GM19468 (cell line): ENCODE measurements at regions not wholly inside any gene's neighbourhood (a gene's known extent, or its start where the extent isn't known, plus 50 kb on each side); places are given as distances from the start of the nearest gene placed in this dataset.

Experiments
- ATAC-seq: cut with Tn5 transposase; IDR thresholded peaks from one replicate; pipeline ENCODE4 v1.9.1; 2021; ENCODE audit warnings: mild to moderate bottlenecking, moderate library complexity, moderate number of reproducible peaks; ENCODE audit not compliant: unreplicated experiment; ENCODE audit errors: extremely low read depth

GRCh38 chr4:174438711-174439110, 83.6 kb downstream of the HPGD start:
- ATAC-seq = no peak

GRCh38 chr4:174437749-174438148, 84.5 kb downstream of the HPGD start:
- no peak for ATAC-seq

DNA sequence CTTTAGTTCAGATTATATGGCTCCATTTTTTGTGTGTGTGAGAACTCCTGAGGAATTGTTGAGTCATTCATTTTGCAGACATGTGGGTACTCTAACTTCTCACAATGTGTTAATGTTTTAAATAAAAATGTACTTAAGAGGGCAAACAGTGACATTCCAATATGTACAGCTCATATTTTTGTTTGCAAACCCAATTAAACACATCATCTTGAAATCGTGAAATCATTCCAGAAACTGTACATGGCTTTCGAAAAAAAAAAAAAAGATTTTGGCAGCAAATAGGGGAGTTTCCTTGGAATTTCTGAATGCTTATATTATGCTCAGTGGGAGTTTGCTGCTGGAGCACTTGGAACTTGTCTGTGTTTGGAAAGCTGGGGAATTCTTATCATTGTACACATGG, 85.0 kb downstream of the HPGD start:
- ATAC-seq = no peak

- no peak for ATAC-seq
These were observed 85.9 kb downstream of the HPGD start for GRCh38 chr4:174436377-174436776.

DNA sequence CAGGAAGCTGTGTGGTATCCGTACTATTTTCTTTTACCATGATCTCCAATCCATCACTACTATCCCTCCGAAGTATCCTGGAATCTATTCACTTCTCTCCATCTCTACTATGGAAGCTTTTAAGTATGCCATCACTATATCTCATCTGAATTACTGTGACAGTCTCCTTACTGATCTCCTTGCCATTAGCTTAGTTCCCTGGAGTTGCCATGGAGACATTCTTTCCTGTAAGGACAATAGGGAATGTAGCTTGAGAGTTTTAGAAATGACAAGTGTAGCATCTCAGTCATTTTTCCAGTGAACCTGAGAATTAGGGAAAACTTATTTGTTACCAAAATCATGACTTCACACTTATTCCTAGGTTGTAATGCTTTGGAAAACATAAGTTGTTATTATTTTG, 86.3 kb downstream of the HPGD start:
- no peak for ATAC-seq

DNA sequence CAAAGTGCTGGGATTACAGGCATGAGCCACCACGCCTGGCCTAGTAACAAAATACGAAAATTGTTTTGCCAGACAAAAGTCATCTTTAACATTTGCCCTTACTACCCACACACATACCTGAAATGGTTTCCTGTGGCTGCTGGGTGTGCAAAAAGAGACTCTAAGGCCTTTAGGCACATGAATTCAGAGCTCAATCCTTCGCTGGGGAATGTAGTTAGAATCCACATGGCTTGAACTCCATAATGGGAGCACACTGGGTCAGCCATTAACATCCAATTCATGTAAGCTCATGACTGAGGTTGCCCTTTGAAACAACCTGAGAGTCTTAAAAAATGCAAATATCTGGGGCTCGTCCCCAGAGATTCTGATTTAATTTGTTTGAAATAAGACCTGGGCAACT, 87.8 kb downstream of the HPGD start:
- ATAC-seq = no peak

DNA sequence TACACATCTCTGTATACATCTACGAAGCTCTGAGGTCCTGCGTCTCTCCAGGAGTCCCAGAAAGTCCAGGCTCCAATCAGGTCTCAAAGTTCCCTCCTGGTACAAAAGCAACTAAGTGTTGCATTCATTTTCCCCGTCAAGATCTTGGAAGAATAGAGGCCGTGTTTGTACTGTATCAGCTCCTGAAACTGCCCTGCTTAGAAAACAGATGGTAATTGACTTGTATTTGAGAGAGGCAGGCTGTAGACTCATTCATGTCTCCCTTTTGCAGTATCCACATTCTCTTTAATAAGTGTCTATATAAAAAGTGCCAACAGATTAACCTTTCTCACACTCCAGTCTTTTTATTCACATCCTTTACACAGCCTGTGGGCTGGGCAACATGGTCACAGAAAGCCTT, 91.7 kb downstream of the HPGD start:
- no peak for ATAC-seq

DNA sequence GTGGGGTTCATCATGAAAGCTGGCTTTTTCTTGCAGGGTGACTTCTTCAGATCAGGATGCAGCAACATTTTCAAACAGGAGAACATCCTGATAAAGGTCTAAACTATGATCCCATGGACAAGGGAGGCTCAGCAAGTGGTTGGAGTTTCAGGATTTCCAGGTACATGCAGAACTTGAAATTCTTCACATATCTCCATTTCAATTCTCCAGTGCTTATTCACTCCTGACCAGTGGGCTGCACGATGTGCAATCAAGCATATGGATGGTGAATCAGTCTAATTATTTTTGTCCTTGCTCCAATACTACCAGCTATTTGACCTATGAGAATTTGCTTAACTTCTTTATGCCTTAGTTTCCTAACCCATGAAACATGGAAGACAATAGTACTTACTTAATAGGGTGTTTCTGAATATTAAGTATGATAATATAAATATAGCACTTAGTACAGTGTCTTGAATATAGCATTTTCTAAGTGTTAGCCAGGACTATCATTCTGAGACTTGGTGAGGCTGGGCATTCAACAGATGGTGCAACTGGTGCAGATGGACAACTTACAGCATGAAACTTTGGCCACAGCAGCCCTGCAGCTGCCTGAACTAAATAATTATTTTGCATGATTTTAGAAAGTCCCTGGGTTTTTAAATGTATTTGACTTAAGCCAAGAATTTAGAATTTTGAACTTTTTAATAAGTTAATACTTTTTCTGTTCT, 92.4 kb downstream of the HPGD start:
- ATAC-seq = no peak

DNA sequence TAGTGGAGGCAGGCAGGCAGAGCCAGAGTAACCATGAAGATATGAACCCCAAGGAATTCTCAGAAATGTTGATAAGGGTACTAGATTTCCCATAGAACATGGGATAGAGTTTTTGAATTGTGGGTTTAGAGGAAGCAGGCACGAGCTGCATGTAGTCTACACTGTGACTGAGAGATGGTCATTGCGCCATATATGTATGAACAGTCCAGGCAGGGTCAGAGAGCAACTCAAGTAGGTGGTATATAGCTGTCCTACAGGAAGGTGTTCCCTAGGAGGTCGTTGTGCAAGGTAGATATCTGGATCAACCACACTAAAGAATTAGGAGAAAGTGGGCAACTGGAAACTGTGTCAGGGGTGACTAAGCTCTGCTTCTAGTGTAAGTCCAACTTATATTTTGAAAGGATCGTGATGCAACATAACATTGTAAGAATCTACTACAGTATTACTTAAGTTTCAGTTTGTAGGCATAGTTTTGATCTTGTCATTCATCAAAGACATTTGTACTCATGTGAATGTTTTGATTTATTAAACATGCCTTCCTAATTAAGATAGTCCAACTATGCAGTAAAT, 94.6 kb downstream of the HPGD start:
- no peak for ATAC-seq

GRCh38 chr4:174425669-174426068, 96.6 kb downstream of the HPGD start:
- ATAC-seq = no peak

- peak; percentile 54 for ATAC-seq
These were observed 98.9 kb downstream of the HPGD start for GRCh38 chr4:174423257-174423944.

DNA sequence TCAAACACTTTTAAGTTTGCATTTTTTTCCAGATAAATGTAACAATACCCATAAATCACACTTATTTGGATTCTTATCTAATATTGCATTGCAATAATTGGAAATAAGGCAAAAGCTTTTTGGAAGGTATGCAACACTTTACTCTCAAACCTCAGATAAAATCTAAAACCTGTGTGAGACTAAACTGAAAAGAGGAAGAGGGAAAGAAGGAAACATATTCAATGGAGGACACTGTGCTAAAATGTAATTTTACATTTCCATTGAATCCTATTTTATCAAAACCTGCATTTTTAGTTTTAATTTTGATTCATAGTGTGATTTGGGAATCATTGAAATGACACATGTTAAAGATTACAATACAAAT, 99.4 kb downstream of the HPGD start:
- no peak for ATAC-seq

GRCh38 chr4:174420316-174420715, 102.0 kb downstream of the HPGD start:
- no peak for ATAC-seq

DNA sequence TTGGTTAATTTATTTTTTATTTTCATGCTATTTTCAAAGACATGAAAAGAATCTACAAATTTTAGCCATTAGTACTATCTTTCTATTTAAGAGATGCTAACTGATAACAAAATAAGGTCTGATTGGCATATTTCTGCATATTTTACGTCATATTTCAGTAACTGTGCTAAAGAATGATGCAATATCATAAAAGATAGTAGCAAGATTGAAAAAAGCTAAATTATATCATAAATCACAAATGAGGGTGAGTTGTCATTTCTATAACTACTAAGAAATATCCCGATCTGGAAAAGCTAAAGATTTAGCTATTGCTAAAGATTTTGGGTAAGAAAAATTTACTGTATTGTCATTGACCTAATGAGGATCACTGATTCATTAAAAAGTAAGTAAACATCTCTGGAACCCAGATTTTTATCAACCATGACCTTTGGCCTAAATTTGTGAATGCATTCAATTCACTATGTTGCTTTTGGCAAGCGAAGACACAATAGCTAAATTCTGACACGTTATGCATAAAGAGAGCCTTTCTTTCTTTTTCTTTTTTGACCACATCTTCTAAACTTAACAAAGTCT, 103.6 kb downstream of the HPGD start:
- ATAC-seq = no peak

GRCh38 chr4:174408841-174409552, 113.3 kb downstream of the HPGD start:
- no peak for ATAC-seq

DNA sequence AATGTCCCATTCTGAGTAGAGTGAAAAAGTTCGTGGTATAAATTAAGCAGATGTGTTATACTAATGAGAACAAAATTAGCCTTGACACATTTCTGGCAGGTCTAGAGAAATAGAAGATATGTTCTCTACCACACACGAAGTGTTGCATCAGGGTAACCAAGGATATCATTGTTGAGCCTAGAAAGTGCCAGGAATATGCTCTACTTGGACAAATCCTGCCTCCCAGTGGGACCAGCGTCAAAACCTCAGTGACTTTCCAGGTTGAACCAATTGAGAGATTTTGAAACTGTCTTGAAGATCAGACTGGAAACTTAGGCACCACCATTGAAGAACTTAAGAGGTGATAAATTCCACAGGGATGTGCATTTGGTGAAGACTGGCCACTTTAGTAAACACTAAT, 115.9 kb downstream of the HPGD start:
- no peak for ATAC-seq

DNA sequence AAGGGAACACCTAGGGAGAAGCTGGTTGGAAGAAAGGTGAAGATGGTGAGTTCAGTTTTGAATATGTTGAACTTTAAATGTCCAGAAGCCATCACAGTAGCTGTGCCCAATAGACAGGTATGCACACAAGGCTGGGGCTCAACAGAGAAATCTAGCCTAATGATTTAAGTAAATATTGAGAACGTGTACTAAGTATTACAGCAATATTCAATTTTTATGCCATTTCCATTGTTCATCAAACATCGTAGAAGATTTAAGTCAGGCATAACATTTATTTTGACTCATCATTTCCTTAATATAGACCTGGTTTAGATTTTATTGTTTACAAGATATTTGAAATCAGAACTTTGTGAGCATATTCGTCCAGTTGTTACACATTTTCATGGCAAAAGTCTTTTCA, 116.4 kb downstream of the HPGD start:
- ATAC-seq = no peak

DNA sequence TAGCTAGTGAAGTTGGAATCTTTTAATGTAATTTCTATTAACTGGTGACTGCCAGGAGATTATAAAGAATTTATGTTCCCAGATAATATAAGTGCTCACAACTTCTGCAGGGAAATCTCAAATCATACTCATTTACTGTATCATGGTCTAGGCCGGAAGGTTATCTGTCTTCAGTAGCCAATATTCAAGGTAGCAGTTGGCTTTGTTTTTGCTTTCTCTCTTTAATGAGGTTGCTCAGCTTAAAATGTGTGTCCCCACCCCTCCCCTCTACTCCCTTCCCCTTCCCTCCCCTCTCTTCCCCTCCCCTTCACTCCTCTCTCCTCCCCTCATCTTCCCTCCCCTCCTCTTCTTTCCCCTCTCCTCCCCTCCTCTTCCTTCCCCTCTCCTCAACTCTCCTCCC, 117.6 kb downstream of the HPGD start:
- no peak for ATAC-seq

DNA sequence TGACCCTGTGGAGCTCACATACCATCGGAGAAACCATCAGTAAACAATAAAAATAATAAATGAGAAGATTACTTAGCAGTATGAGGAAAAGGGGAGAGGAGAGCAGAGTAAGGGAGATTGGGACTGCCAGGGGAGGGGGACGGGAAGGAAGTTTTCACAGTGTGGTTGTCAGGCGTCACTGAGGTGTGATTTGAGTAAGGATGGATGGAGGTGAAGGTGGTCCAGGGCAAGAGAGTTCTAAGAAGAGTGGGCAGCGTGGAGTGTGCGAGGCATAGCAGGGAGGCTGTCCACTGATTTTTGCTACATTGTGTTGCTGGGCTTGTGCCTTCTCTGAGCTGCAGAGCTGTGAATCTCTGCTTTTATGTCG, 119.1 kb downstream of the HPGD start:
- no peak for ATAC-seq

- ATAC-seq = no peak
These were observed 118.9 kb downstream of the CEP44 start for GRCh38 chr4:174402470-174403176.
